SK-N-SH treated with all-trans-retinoic acid at 6 μM for 48 hours (cell line): ENCODE measurements at regions not wholly inside any gene's neighbourhood (a gene's known extent, or its start where the extent isn't known, plus 50 kb on each side); places are given as distances from the start of the nearest gene placed in this dataset.

ENCODE experiments used
- ATAC-seq: fragments of 200-7000 bp; cut with Tn5 transposase; 3 replicates; pipeline ENCODE4 v1.9.1; 2020; ENCODE audit warnings: mild to moderate bottlenecking, moderate library complexity
- BACH2 ChIP-seq: fragments of 250-450 bp; sonication (Bioruptor Pico); IDR thresholded peaks from 2 replicates; pipeline ENCODE4 v1.9.0; 2021; ENCODE audit warnings: mild to moderate bottlenecking, borderline replicate concordance
- CREB5 ChIP-seq: fragments of 250-450 bp; sonication (Bioruptor Pico); IDR thresholded peaks from 2 replicates; pipeline ENCODE4 v1.5.1; 2020; ENCODE audit warnings: low read depth, mild to moderate bottlenecking, moderate library complexity
- CSDC2 ChIP-seq: fragments of 250-450 bp; sonication (Bioruptor Pico); IDR thresholded peaks from 2 replicates; pipeline ENCODE4 v1.5.0; 2020; ENCODE audit warnings: mild to moderate bottlenecking, moderate library complexity
- CSRNP3 ChIP-seq: fragments of 250-450 bp; sonication (Bioruptor Pico); IDR thresholded peaks from 2 replicates; pipeline ENCODE4 v1.5.1; 2021; ENCODE audit warnings: mild to moderate bottlenecking, moderate library complexity
- ESRRG ChIP-seq: fragments of 250-450 bp; sonication (Bioruptor Pico); IDR thresholded peaks from 2 replicates; pipeline ENCODE4 v1.6.1; 2021; ENCODE audit warnings: mild to moderate bottlenecking
- GLIS3 ChIP-seq: fragments of 250-450 bp; sonication (Bioruptor Pico); IDR thresholded peaks from 2 replicates; pipeline ENCODE4 v1.5.0; 2020; ENCODE audit warnings: mild to moderate bottlenecking, moderate library complexity
- ISL1 ChIP-seq: fragments of 250-450 bp; sonication (Bioruptor Pico); IDR thresholded peaks from 2 replicates; pipeline ENCODE4 v2.1.2; 2022; ENCODE audit warnings: mild to moderate bottlenecking, moderate library complexity
- OSR1 ChIP-seq: fragments of 250-450 bp; sonication (Bioruptor Pico); IDR thresholded peaks from 2 replicates; pipeline ENCODE4 v1.8.0; 2022; ENCODE audit warnings: moderate library complexity, mild to moderate bottlenecking, inconsistent platforms
- PATZ1 ChIP-seq: fragments of 250-450 bp; sonication (Bioruptor Pico); IDR thresholded peaks from 2 replicates; pipeline ENCODE4 v1.8.0; 2020; ENCODE audit warnings: mild to moderate bottlenecking, moderate library complexity, borderline replicate concordance
- POU6F1 ChIP-seq: fragments of 250-450 bp; sonication (Bioruptor Pico); IDR thresholded peaks from 2 replicates; pipeline ENCODE4 v1.8.0; 2021; ENCODE audit warnings: low read depth, mild to moderate bottlenecking, moderate library complexity, borderline replicate concordance
- PPARA ChIP-seq: fragments of 250-450 bp; sonication (Bioruptor Pico); IDR thresholded peaks from 2 replicates; pipeline ENCODE4 v1.5.0; 2020; ENCODE audit warnings: mild to moderate bottlenecking, borderline replicate concordance
- RARB ChIP-seq: fragments of 250-450 bp; sonication (Bioruptor Pico); IDR thresholded peaks from 2 replicates; pipeline ENCODE4 v1.8.0; 2021; ENCODE audit warnings: mild to moderate bottlenecking, moderate library complexity
- SNAI2 ChIP-seq: fragments of 250-450 bp; sonication (Bioruptor Pico); IDR thresholded peaks from 2 replicates; pipeline ENCODE4 v1.5.0; 2020; ENCODE audit warnings: mild to moderate bottlenecking, moderate library complexity
- TCF4 ChIP-seq: fragments of 250-450 bp; sonication (Bioruptor Pico); IDR thresholded peaks from 2 replicates; pipeline ENCODE4 v1.8.0; 2021; ENCODE audit warnings: mild to moderate bottlenecking, moderate library complexity, borderline replicate concordance
- TOX ChIP-seq: fragments of 250-450 bp; sonication (Bioruptor Pico); IDR thresholded peaks from 2 replicates; pipeline ENCODE4 v1.8.0; 2021; ENCODE audit warnings: mild to moderate bottlenecking, moderate library complexity, borderline replicate concordance
- TSHZ2 ChIP-seq: fragments of 250-450 bp; sonication (Bioruptor Pico); IDR thresholded peaks from 2 replicates; pipeline ENCODE4 v1.5.0; 2020; ENCODE audit warnings: mild to moderate bottlenecking, moderate library complexity
- ZC3H10 ChIP-seq: fragments of 250-450 bp; sonication (Bioruptor Pico); IDR thresholded peaks from 2 replicates; pipeline ENCODE4 v1.5.1; 2021; ENCODE audit warnings: mild to moderate bottlenecking, moderate library complexity
- ZFP3 ChIP-seq: fragments of 250-450 bp; sonication (Bioruptor Pico); IDR thresholded peaks from 2 replicates; pipeline ENCODE4 v1.5.0; 2020; ENCODE audit warnings: mild to moderate bottlenecking, moderate library complexity
- ZFP30 ChIP-seq: fragments of 450-650 bp; formaldehyde crosslinking; IDR thresholded peaks from 2 replicates; pipeline ENCODE4 v1.5.0; 2022; ENCODE audit warnings: mild to moderate bottlenecking, moderate library complexity
- ZNF70 ChIP-seq: fragments of 450-650 bp; formaldehyde crosslinking; IDR thresholded peaks from 2 replicates; pipeline ENCODE4 v1.5.0; 2020; ENCODE audit warnings: mild to moderate bottlenecking, moderate library complexity
- ZNF8 ChIP-seq: fragments of 450-650 bp; formaldehyde crosslinking; IDR thresholded peaks from 2 replicates; pipeline ENCODE4 v1.5.0; 2020; ENCODE audit warnings: mild to moderate bottlenecking, moderate library complexity

GRCh38 chr18:10074728-10075127, 160.9 kb downstream of the VAPA start:
- ATAC-seq = no peak
- no peak for TF ChIP-seq ZFP3 (CRISPR knock-in tag)
- no peak for TF ChIP-seq CSDC2 (CRISPR knock-in tag)
- TF ChIP-seq ISL1 (CRISPR knock-in tag) = no peak
- no peak for TF ChIP-seq PPARA
- no peak for TF ChIP-seq CSRNP3
- TF ChIP-seq POU6F1 (CRISPR knock-in tag) = no peak
- TF ChIP-seq BACH2 = no peak
- no peak for TF ChIP-seq ZNF8
- TF ChIP-seq RARB (CRISPR knock-in tag) = no peak
- no peak for TF ChIP-seq ZNF70

- TF ChIP-seq RARB (CRISPR knock-in tag) (no peak), ZNF8 (no peak), TOX (CRISPR knock-in tag) (no peak), ZFP3 (CRISPR knock-in tag) (no peak)
- no peak for ATAC-seq
Observed at GRCh38 chr18:10076502-10077030, 162.8 kb downstream of the VAPA start.

- no peak for TF ChIP-seq ZNF8
- TF ChIP-seq CSDC2 (CRISPR knock-in tag) = no peak
- TF ChIP-seq ZFP30 (CRISPR knock-in tag) = no peak
- TF ChIP-seq ZNF70 = no peak
- no peak for TF ChIP-seq PPARA
- no peak for TF ChIP-seq ISL1 (CRISPR knock-in tag)
- no peak for TF ChIP-seq SNAI2 (CRISPR knock-in tag)
- no peak for TF ChIP-seq RARB (CRISPR knock-in tag)
- no peak for TF ChIP-seq ZFP3 (CRISPR knock-in tag)
- TF ChIP-seq TCF4 (CRISPR knock-in tag) = no peak
- no peak for TF ChIP-seq CSRNP3
- no peak for TF ChIP-seq ESRRG (CRISPR knock-in tag)
- no peak for TF ChIP-seq ZC3H10
- no peak for TF ChIP-seq GLIS3 (CRISPR knock-in tag)
- TF ChIP-seq OSR1 = no peak
- no peak for TF ChIP-seq TOX (CRISPR knock-in tag)
- no peak for TF ChIP-seq CREB5 (CRISPR knock-in tag)
- no peak for ATAC-seq
Observed at GRCh38 chr18:10077986-10078385, 164.2 kb downstream of the VAPA start.

- ATAC-seq = no peak
- TF ChIP-seq ISL1 (CRISPR knock-in tag) (no peak), PATZ1 (CRISPR knock-in tag) (no peak), ESRRG (CRISPR knock-in tag) (no peak), ZC3H10 (no peak), PPARA (no peak), TCF4 (CRISPR knock-in tag) (no peak), OSR1 (no peak), TSHZ2 (CRISPR knock-in tag) (no peak), BACH2 (no peak), RARB (CRISPR knock-in tag) (no peak), CREB5 (CRISPR knock-in tag) (no peak), ZNF8 (no peak), ZFP30 (CRISPR knock-in tag) (no peak), SNAI2 (CRISPR knock-in tag) (no peak), CSRNP3 (no peak), GLIS3 (CRISPR knock-in tag) (no peak), ZFP3 (CRISPR knock-in tag) (no peak), CSDC2 (CRISPR knock-in tag) (no peak)
Observed at GRCh38 chr18:10080372-10080771, 166.6 kb downstream of the VAPA start.
